GM12878 (cell line): ENCODE measurements at regions not wholly inside any gene's neighbourhood (a gene's known extent, or its start where the extent isn't known, plus 50 kb on each side); places are given as distances from the start of the nearest gene placed in this dataset.

Experiments
- ATAC-seq: fragments of 200-7000 bp; cut with Tn5 transposase; 3 replicates; pipeline ENCODE4 v1.9.1; 2020; ENCODE audit warnings: mild to moderate bottlenecking, moderate library complexity
- BruUV-seq: library from RNA; stranded (reverse); fragments of 400-500 nt; replicated peaks from 2 replicates; lab custom pipeline; 2021; lab: Mats Ljungman, UMichigan
- CTCF ChIA-PET: fragments of 300-600 bp; sonication (Branson Sonifier 250); formaldehyde crosslinking; extraction: SDS; loops from one replicate; lab custom pipeline; 2021; ENCODE audit warnings: inconsistent platforms; lab: Yijun Ruan, JAX
- POLR2A ChIA-PET: fragments of 350-600 bp; formaldehyde crosslinking; extraction: SDS; loops from one replicate; lab custom pipeline; 2021; ENCODE audit warnings: inconsistent platforms; lab: Charles Lee
- RAD21 ChIA-PET: fragments of 300-600 bp; sonication (Branson Sonifier 250); formaldehyde crosslinking; loops from one replicate; lab custom pipeline; 2023; ENCODE audit warnings: antibody characterized with exemption; ENCODE audit not compliant: unreplicated experiment; lab: Charles Lee
- SMC1A ChIA-PET: fragments of 300-600 bp; sonication (Branson Sonifier 250); formaldehyde crosslinking; loops from one replicate; lab custom pipeline; 2023; ENCODE audit not compliant: unreplicated experiment, uncharacterized antibody; lab: Charles Lee
- DNase-seq: peaks from one replicate; pipeline ENCODE4 v3.0.0-alpha.2; 2011; ENCODE audit warnings: low read depth, low spot score
- FAIRE-seq: peaks from 3 replicates; lab custom pipeline; 2011; peaks lifted over from hg19 to GRCh38; lab: Jason Lieb, UNC
- H2AFZ ChIP-seq: 2 replicates; pipeline ENCODE4 v1.6.0; 2011; ENCODE audit warnings: low read depth, low read length, control low read depth; ENCODE audit not compliant: control insufficient read depth
- H3K27ac ChIP-seq: 2 replicates; pipeline ENCODE4 v1.5.1; 2011; ENCODE audit warnings: control low read depth; ENCODE audit not compliant: control insufficient read depth, insufficient read depth
- H3K27me3 ChIP-seq, 2 experiments: replicated peaks in 1 of 2; 2 replicates each; pipeline versions ENCODE4 v1.6.0 to v1.6.1; 2011; ENCODE audit warnings: low read length in 1 of 2; ENCODE audit not compliant: control insufficient read depth in 2 of 2, insufficient read depth in 2 of 2
- H3K36me3 ChIP-seq, 2 experiments: 2 replicates each; pipeline ENCODE4 v1.5.1; 2011; ENCODE audit warnings: low read length in 1 of 2; ENCODE audit not compliant: control insufficient read depth in 2 of 2, insufficient read depth in 2 of 2
- H3K4me1 ChIP-seq: 2 replicates; pipeline ENCODE4 v1.6.1; 2011; ENCODE audit warnings: mild to moderate bottlenecking, low read length, moderate library complexity, mixed read lengths; ENCODE audit not compliant: control insufficient read depth, insufficient read depth
- H3K4me2 ChIP-seq: 2 replicates; pipeline ENCODE4 v1.6.0; 2011; ENCODE audit warnings: control low read depth; ENCODE audit not compliant: control insufficient read depth, insufficient read depth
- H3K4me3 ChIP-seq: fragments of 200-600 bp; sonication (generic); 2 replicates; pipeline ENCODE4 v1.5.1; 2016
- H3K79me2 ChIP-seq: 2 replicates; pipeline ENCODE4 v1.6.0; 2011; ENCODE audit warnings: low read length; ENCODE audit not compliant: control insufficient read depth, insufficient read depth
- H3K9ac ChIP-seq: 2 replicates; pipeline ENCODE4 v1.8.0; 2011; ENCODE audit warnings: low read length, control low read depth, mixed read lengths; ENCODE audit not compliant: control insufficient read depth, insufficient read depth
- H3K9me3 ChIP-seq: replicated peaks from 3 replicates; pipeline ENCODE4 v1.5.1; 2011; ENCODE audit warnings: mild to moderate bottlenecking, low read length; ENCODE audit not compliant: control insufficient read depth, insufficient read depth
- H4K20me1 ChIP-seq: 2 replicates; pipeline ENCODE4 v1.6.0; 2011; ENCODE audit not compliant: control insufficient read depth, insufficient read depth
- ATF3 ChIP-seq: IDR thresholded peaks from 2 replicates; pipeline ENCODE4 v1.6.1; 2011; ENCODE audit warnings: low read depth, mild to moderate bottlenecking, low read length, moderate library complexity, borderline replicate concordance; ENCODE audit errors: extremely low read depth
- BCL3 ChIP-seq: IDR thresholded peaks from 2 replicates; pipeline ENCODE4 v1.6.1; 2011; ENCODE audit warnings: borderline replicate concordance, low read depth, mild to moderate bottlenecking, moderate library complexity, low read length; ENCODE audit not compliant: insufficient read depth, poor library complexity, severe bottlenecking
- CEBPZ ChIP-seq: fragments of 150-350 bp; IDR thresholded peaks from 2 replicates; pipeline ENCODE4 v1.6.1; 2016; ENCODE audit warnings: low read depth, low read length
- EGR1 ChIP-seq, 2 experiments: IDR thresholded peaks; 1 replicate in 1 of 2; 2 replicates in 1 of 2; pipeline ENCODE4 v1.6.1; 2011 to 2012; ENCODE audit warnings: low read depth in 2 of 2, low read length in 2 of 2, borderline replicate concordance in 1 of 2, mild to moderate bottlenecking in 1 of 2, moderate library complexity in 1 of 2
- JUND ChIP-seq: IDR thresholded peaks from 2 replicates; pipeline ENCODE4 v1.6.1; 2012; ENCODE audit warnings: low read depth, mild to moderate bottlenecking, low read length, improper control_type of control experiment, moderate library complexity
- KDM1A ChIP-seq: fragments of 200-600 bp; sonication (generic); IDR thresholded peaks from 2 replicates; pipeline ENCODE4 v1.6.1; 2016; ENCODE audit warnings: borderline replicate concordance
- MTA3 ChIP-seq: IDR thresholded peaks from 2 replicates; pipeline ENCODE4 v1.6.1; 2012; ENCODE audit warnings: low read length, inconsistent platforms, borderline replicate concordance
- NFIC ChIP-seq: IDR thresholded peaks from 2 replicates; pipeline ENCODE4 v1.6.1; 2012; ENCODE audit warnings: low read depth, mild to moderate bottlenecking, inconsistent platforms, low read length, moderate library complexity
- PML ChIP-seq: IDR thresholded peaks from 2 replicates; pipeline ENCODE4 v1.6.1; 2012; ENCODE audit warnings: low read length, inconsistent platforms
- POU2F2 ChIP-seq: IDR thresholded peaks from 3 replicates; pipeline ENCODE4 v1.6.1; 2011; ENCODE audit warnings: low read depth, mild to moderate bottlenecking, low read length, borderline replicate concordance
- RAD51 ChIP-seq: fragments of 450-650 bp; IDR thresholded peaks from 2 replicates; pipeline ENCODE4 v1.6.1; 2016; ENCODE audit warnings: moderate library complexity, mild to moderate bottlenecking, inconsistent platforms
- REST ChIP-seq: IDR thresholded peaks from 2 replicates; pipeline ENCODE4 v1.6.1; 2012; ENCODE audit warnings: mild to moderate bottlenecking, low read depth, low read length
- SIN3A ChIP-seq: IDR thresholded peaks from 2 replicates; pipeline ENCODE4 v1.6.1; 2012; ENCODE audit warnings: low read depth, low read length, improper control_type of control experiment
- WRNIP1 ChIP-seq: IDR thresholded peaks from 2 replicates; pipeline ENCODE4 v1.6.1; 2011; ENCODE audit warnings: low read depth, low read length, improper control_type of control experiment, borderline replicate concordance
- ZSCAN29 ChIP-seq: fragments of 450-650 bp; IDR thresholded peaks from 2 replicates; pipeline ENCODE4 v1.6.1; 2017; ENCODE audit warnings: mild to moderate bottlenecking, moderate library complexity
- in situ Hi-C: fragments of 300-500 bp; cut with MboI; formaldehyde crosslinking; loops from 9 replicates; pipeline ENCODE4 v1.14.3; 2018; ENCODE audit warnings: mixed read lengths
- intact Hi-C: fragments of 100-400 bp; cut with micrococcal nuclease; formaldehyde crosslinking; loops from one replicate; pipeline ENCODE4 v1.14.2; 2022; ENCODE audit not compliant: unreplicated experiment

GRCh38 chr18:67662996-67663395, 146.5 kb upstream of the DSEL start:
- CTCF ChIA-PET: no interaction called here

More at GRCh38 chr18:67662996-67663395, 146.5 kb upstream of the DSEL start:
- no peak for ATAC-seq
- in situ Hi-C loops (no loop called here), intact Hi-C loops (no loop called here)
- Histone ChIP-seq H3K9me3 (no peaks in the 10 kb centered on the region), H3K27ac (no peak overlapping the region), H3K4me2 (no peak overlapping the region), H2AFZ (no peak overlapping the region), H3K36me3 (no peaks in the 10 kb centered on the region), H3K4me3 (no peak overlapping the region), H3K4me1 (no peaks in the 10 kb centered on the region), H4K20me1 (no peaks in the 10 kb centered on the region), H3K9ac (no peak overlapping the region), H3K79me2 (no peaks in the 10 kb centered on the region), H3K27me3 (no peaks in the 10 kb centered on the region)
- BruUV-seq: no TSS peak
- DNase-seq: no peak
- TF ChIP-seq RAD51 (no peak), ATF3 (no peak), JUND (no peak), NFIC (no peak), PML (no peak), POU2F2 (no peak), WRNIP1 (no peak), REST (no peak), CEBPZ (no peak), EGR1 (IDR thresholded peaks at IDR 0.05; ENCODE audit: borderline replicate concordance in 1 of 2, low read depth in 2 of 2, low read length in 2 of 2) (no peak), KDM1A (no peak), BCL3 (no peak), MTA3 (no peak), ZSCAN29 (no peak), SIN3A (no peak)
- ChIA-PET POLR2A (no interaction called here), SMC1A (no interaction called here), RAD21 (no interaction called here)
- FAIRE-seq: no peak
